Upper lobe of left lung (tissue), 4 donors: ENCODE measurements at regions not wholly inside any gene's neighbourhood (a gene's known extent, or its start where the extent isn't known, plus 50 kb on each side); places are given as distances from the start of the nearest gene placed in this dataset.

Source experiments
- CTCF ChIP-seq, 6 experiments: fragments of 450-650 bp in 4 of 6; fragments of 200-600 bp in 2 of 6; sonication (generic) in 2 of 6; IDR thresholded peaks; one replicate each; pipeline ENCODE4 v1.5.1; 2016 to 2019; ENCODE audit warnings: antibody characterized with exemption in 6 of 6
- POLR2A ChIP-seq, 4 donors: fragments of 450-650 bp; IDR thresholded peaks; one replicate each; pipeline ENCODE4 v1.5.1; 2016 to 2017; ENCODE audit warnings: antibody characterized with exemption in 4 of 4, mild to moderate bottlenecking in 2 of 4
- POLR2AphosphoS5 ChIP-seq, 2 donors: sonication (generic); formaldehyde crosslinking; IDR thresholded peaks; one replicate each; pipeline ENCODE4 v1.5.1; 2017; ENCODE audit warnings: antibody characterized with exemption in 2 of 2

GRCh38 chr4:10279261-10279660, 162.7 kb upstream of the WDR1 start:
- TF ChIP-seq CTCF (IDR thresholded peaks at IDR 0.05) (no peak), POLR2A (IDR thresholded peaks at IDR 0.05) (no peak), POLR2AphosphoS5 (IDR thresholded peaks at IDR 0.05) (no peak)
